Sigmoid colon (tissue), 6 donors: ENCODE measurements at regions not wholly inside any gene's neighbourhood (a gene's known extent, or its start where the extent isn't known, plus 50 kb on each side); places are given as distances from the start of the nearest gene placed in this dataset.

Experiments used
- DNase-seq: peaks from one replicate; pipeline ENCODE4 v3.0.0-alpha.2; 2019
- H3K27ac ChIP-seq, 4 donors: fragments of 200-600 bp; sonication (generic); one replicate each; pipeline ENCODE4 v1.5.1; 2016 to 2019; ENCODE audit warnings: mild to moderate bottlenecking in 1 of 4
- H3K27me3 ChIP-seq, 3 donors: fragments of 200-600 bp; sonication (generic); one replicate each; pipeline ENCODE4 v1.5.1; 2019; ENCODE audit warnings: mild to moderate bottlenecking in 1 of 3
- H3K36me3 ChIP-seq, 4 donors: fragments of 200-600 bp; sonication (generic); one replicate each; pipeline ENCODE4 v1.5.1; 2016 to 2019
- H3K4me1 ChIP-seq, 4 donors: fragments of 200-600 bp; sonication (generic); one replicate each; pipeline ENCODE4 v1.5.1; 2017 to 2019
- H3K4me3 ChIP-seq, 4 donors: fragments of 200-600 bp; sonication (generic); one replicate each; pipeline ENCODE4 v1.5.1; 2017 to 2019; ENCODE audit warnings: mild to moderate bottlenecking in 2 of 4, moderate library complexity in 1 of 4
- H3K9me3 ChIP-seq, 4 donors: fragments of 200-600 bp in 3 of 4; sonication (generic) in 3 of 4; one replicate each; pipeline versions ENCODE4 v1.5.1 to v1.6.1; 2013 to 2019
- CTCF ChIP-seq, 4 experiments: fragments of 450-650 bp in 3 of 4; fragments of 200-600 bp in 1 of 4; IDR thresholded peaks; one replicate each; pipeline ENCODE4 v1.5.1; 2016 to 2019; ENCODE audit warnings: antibody characterized with exemption in 4 of 4, mild to moderate bottlenecking in 3 of 4, moderate library complexity in 2 of 4
- EP300 ChIP-seq, 4 donors: sonication (generic); formaldehyde crosslinking; IDR thresholded peaks; one replicate each; pipeline ENCODE4 v1.6.1; 2017; ENCODE audit warnings: antibody characterized with exemption in 4 of 4
- POLR2A ChIP-seq, 2 donors: fragments of 450-650 bp; IDR thresholded peaks; one replicate each; pipeline ENCODE4 v1.6.1; 2016; ENCODE audit warnings: antibody characterized with exemption in 2 of 2, mild to moderate bottlenecking in 2 of 2, moderate library complexity in 2 of 2
- POLR2AphosphoS5 ChIP-seq, 4 donors: sonication (generic); formaldehyde crosslinking; IDR thresholded peaks; one replicate each; pipeline ENCODE4 v1.6.1; 2017; ENCODE audit warnings: antibody characterized with exemption in 4 of 4
- WGBS, 2 donors: extraction: QIAGEN DNeasy Blood & Tissue Kit; methylation state at CpG; one replicate each; pipeline ENCODE4 v1.1.7; 2013; 5-methylcytosine and 5-hydroxymethylcytosine counted together
- intact Hi-C: fragments of 100-400 bp; cut with DNase I; formaldehyde crosslinking; loops from one replicate; pipeline ENCODE4 v1.15.1; 2023
- donor health status: healthy with polysubstance abuse.
- donor health status: healthy.

- DNase-seq, result no peak
- 86 to 91% methylated on average over 8 of the region's 8 CpGs for WGBS, 2 donors
- Histone ChIP-seq H3K4me3 (no peak overlapping the region), H3K36me3 (no peaks in the 10 kb centered on the region), H3K27me3 (no peaks in the 10 kb centered on the region), H3K4me1 (no peaks in the 10 kb centered on the region), H3K27ac (no peak overlapping the region), H3K9me3 (no peaks in the 10 kb centered on the region)
- TF ChIP-seq POLR2A (IDR thresholded peaks at IDR 0.05), result no peak
- no peak for TF ChIP-seq EP300 (IDR thresholded peaks at IDR 0.05)
- TF ChIP-seq CTCF (IDR thresholded peaks at IDR 0.05), result no peak
- TF ChIP-seq POLR2AphosphoS5 (IDR thresholded peaks at IDR 0.05), result no peak
- intact Hi-C loops, result no loop called here
Measured at GRCh38 chr18:24561369-24561965, 101.0 kb downstream of the HRH4 start.

GRCh38 chr18:24567199-24567598 lies 106.8 kb downstream of the HRH4 start:
- Histone ChIP-seq H3K4me1 (no peaks in the 10 kb centered on the region), H3K36me3 (no peaks in the 10 kb centered on the region), H3K27me3 (no peaks in the 10 kb centered on the region), H3K9me3 (no peaks in the 10 kb centered on the region), H3K27ac (no peak overlapping the region), H3K4me3 (no peak overlapping the region)
- no peak for DNase-seq
- intact Hi-C loops, result no loop called here
- TF ChIP-seq POLR2AphosphoS5 (IDR thresholded peaks at IDR 0.05) (no peak), POLR2A (IDR thresholded peaks at IDR 0.05) (no peak), EP300 (IDR thresholded peaks at IDR 0.05) (no peak), CTCF (IDR thresholded peaks at IDR 0.05) (no peak)
- WGBS, 2 donors, result 83 to 84% methylated on average over 4 of the region's 4 CpGs

GRCh38 chr18:24570716-24571115 lies 110.3 kb downstream of the HRH4 start:
- Histone ChIP-seq H3K4me1 (no peaks in the 10 kb centered on the region), H3K36me3 (no peaks in the 10 kb centered on the region), H3K27me3 (no peaks in the 10 kb centered on the region), H3K4me3 (no peak overlapping the region), H3K27ac (no peak overlapping the region), H3K9me3 (peaks cover 0 to 9% (median 2%) of the 10 kb centered on the region in 4 donors)
- TF ChIP-seq POLR2A (IDR thresholded peaks at IDR 0.05) (no peak), POLR2AphosphoS5 (IDR thresholded peaks at IDR 0.05) (no peak), EP300 (IDR thresholded peaks at IDR 0.05) (no peak)
- intact Hi-C loops, result no loop called here
- no peak for DNase-seq
- WGBS, 2 donors, result 73 to 87% methylated on average over 4 of the region's 4 CpGs

GRCh38 chr18:24582771-24583170 lies 122.3 kb downstream of the HRH4 start:
- no peaks in the 10 kb centered on the region for H3K4me1 ChIP-seq
- intact Hi-C loops, result no loop called here
- no peak overlapping the region for H3K4me3 ChIP-seq
- H3K27me3 ChIP-seq, result no peaks in the 10 kb centered on the region
- WGBS, 2 donors, result 77 to 87% methylated on average over 5 of the region's 5 CpGs
- DNase-seq, result no peak
- H3K27ac ChIP-seq, result no peak overlapping the region
- H3K9me3 ChIP-seq, result no peaks in the 10 kb centered on the region
- H3K36me3 ChIP-seq, result no peaks in the 10 kb centered on the region
- TF ChIP-seq CTCF (IDR thresholded peaks at IDR 0.05), result no peak
- TF ChIP-seq POLR2AphosphoS5 (IDR thresholded peaks at IDR 0.05), result no peak
- no peak for TF ChIP-seq POLR2A (IDR thresholded peaks at IDR 0.05)
- no peak for TF ChIP-seq EP300 (IDR thresholded peaks at IDR 0.05)

- H3K4me1 ChIP-seq, result no peaks in the 10 kb centered on the region
- no peak overlapping the region for H3K27ac ChIP-seq
- no peaks in the 10 kb centered on the region for H3K9me3 ChIP-seq
- H3K36me3 ChIP-seq, result no peaks in the 10 kb centered on the region
- no peak for DNase-seq
- WGBS, 2 donors, result 92% methylated on average over 8 of the region's 8 CpGs
- no peak overlapping the region for H3K4me3 ChIP-seq
- H3K27me3 ChIP-seq, result no peaks in the 10 kb centered on the region
- intact Hi-C loops, result no loop called here
- TF ChIP-seq POLR2A (IDR thresholded peaks at IDR 0.05), result no peak
- no peak for TF ChIP-seq CTCF (IDR thresholded peaks at IDR 0.05)
- TF ChIP-seq EP300 (IDR thresholded peaks at IDR 0.05), result no peak
- TF ChIP-seq POLR2AphosphoS5 (IDR thresholded peaks at IDR 0.05), result no peak
Measured at GRCh38 chr18:24584205-24584604, 123.8 kb downstream of the HRH4 start.
